NCI-H1930 (cell line): ENCODE measurements at regions not wholly inside any gene's neighbourhood (a gene's known extent, or its start where the extent isn't known, plus 50 kb on each side); places are given as distances from the start of the nearest gene placed in this dataset.

Source experiments
- DNase-seq, 2 experiments: peaks; one replicate each; lab custom pipeline; 2025; lab: John Stamatoyannopoulos, UW

GRCh38 chr12:47560415-47560814 lies 145.4 kb downstream of the RPAP3 start:
- DNase-seq, result no peak

DNA sequence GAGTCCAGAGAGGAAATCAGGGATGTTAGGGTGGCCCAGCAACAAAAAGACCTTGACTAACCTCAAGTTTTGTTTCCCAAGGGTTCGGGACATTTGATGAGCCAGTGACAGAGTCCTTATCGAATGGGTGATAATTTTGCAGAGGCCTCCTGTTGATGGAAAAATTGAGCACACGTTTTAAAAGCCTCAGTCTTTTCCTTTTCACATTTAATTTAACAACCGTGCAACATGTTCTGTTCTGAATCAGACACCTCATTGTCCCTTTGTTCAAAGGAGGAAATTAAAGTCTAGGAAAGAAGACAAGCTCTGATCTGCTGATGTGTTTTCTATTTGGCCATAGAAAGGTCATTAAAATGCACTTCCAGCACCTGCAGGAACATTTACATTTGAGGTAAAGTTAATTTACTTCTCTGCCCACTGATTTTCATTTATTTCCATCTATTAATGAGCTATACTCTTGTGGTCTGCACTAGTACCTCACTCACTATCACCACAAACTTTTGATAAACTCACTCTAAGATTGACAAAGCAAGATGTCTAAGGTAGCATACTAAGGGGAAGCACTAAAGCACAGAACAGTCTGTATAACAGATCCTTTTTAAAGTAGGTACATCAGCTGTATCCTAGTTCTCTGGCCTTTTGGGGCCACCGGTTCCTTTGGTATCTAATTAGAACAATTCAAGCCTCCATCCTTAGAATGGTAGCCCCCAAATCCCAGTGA lies 147.0 kb downstream of the RPAP3 start:
- no peak for DNase-seq

- DNase-seq, result no peak
These were observed 148.4 kb downstream of the RPAP3 start for GRCh38 chr12:47557386-47557785.

GRCh38 chr12:47556261-47557030 lies 149.4 kb downstream of the RPAP3 start:
- DNase-seq, result no peak

- no peak for DNase-seq
These were observed 151.7 kb downstream of the RPAP3 start for GRCh38 chr12:47554046-47554653.

DNA sequence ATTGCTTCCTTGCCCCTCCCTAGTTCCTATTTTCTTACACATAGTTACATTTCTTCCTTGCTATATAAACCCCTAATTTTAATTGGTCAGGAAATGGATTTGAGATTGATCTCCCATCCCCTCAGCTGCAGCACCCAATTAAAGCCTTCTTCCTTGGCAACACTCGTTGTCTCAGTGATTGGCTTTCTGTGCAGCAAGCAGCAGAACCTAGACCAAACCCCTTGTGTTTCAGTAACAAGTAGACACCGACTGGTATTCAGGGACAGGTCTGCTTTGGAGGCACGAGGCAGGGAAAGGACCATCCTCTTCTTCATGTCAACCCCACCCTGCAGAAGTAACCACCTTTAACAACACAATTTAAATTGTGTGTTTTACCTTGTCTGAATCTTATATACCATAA lies 152.6 kb downstream of the RPAP3 start:
- DNase-seq, result no peak

DNA sequence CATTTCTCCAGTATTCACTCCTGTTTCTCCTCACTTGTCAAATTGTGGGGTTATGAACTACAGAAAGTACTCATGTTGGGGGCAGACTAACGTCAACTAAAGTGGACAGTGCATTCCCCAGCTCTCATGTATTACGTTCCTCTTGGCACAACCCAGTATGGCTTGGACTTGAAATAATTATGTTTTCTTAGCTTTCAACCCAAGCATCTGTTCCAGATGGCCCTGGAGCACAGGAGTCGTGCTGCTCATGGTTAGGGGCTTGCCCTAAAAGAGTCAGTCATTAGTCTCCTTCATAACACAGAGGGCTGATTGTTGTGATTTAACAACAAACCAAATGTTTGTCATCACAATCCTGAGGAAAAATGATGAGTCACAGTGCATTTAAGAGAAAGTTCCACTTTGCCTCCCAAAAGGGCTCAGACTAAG lies 154.4 kb downstream of the RPAP3 start:
- DNase-seq, result no peak

- DNase-seq, result no peak
These were observed 156.6 kb downstream of the RPAP3 start for GRCh38 chr12:47549258-47549657.

DNA sequence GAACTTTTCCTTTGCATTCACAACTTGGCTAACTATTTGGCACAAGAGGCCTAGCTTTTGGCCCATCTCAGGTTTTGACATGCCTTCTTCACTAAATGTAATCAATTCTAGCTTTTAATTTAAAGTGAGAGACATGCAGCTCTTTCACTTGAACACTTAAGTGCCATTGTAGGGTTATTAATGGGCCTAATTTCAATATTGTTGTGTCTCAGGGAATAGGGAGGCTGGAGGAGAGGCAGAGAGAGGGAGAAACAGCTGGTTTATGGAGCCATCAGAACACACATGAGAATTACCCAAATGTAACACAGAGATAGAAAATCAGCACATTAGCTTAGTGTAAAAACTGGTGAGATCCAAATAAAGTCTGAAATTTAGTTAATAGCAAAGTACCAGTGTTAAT lies 157.4 kb downstream of the RPAP3 start:
- no peak for DNase-seq

- DNase-seq, result no peak
These were observed 158.8 kb downstream of the RPAP3 start for GRCh38 chr12:47547077-47547476.

DNA sequence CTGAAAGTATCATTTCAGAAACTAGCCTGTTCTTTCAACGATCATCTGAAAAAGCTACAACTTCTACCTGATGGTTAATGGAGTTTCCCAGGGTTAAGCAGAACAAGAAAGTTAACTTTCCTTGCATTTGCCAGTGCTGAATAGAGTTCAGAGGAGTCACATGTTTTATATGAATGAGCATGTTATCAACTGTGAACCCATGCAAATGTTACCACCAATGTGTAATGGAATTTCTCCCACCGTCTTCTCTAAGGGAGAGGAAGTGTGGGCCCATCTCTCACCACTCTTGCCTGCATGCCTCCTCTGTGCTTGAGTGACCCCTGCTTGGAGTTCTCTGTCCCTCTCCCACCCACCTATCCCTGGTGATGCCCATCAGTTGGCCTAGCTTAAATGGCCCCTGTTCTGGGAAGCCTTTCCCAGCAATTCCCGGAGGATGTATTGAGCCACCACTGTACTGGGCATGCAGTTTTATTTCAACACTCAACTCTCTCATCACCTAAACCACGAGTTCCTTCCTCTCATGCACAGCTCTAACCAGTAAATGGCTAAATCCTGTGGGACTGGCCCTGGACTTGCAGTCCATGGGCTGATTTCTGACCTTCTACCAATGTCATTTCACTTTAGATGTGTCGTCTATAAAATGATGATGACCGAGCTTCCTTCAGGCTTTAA lies 159.8 kb downstream of the RPAP3 start:
- no peak for DNase-seq

- no peak for DNase-seq
These were observed 171.1 kb downstream of the RPAP3 start for GRCh38 chr12:47534695-47535094.

GRCh38 chr12:47530050-47530449 lies 175.8 kb downstream of the RPAP3 start:
- DNase-seq, result no peak

DNA sequence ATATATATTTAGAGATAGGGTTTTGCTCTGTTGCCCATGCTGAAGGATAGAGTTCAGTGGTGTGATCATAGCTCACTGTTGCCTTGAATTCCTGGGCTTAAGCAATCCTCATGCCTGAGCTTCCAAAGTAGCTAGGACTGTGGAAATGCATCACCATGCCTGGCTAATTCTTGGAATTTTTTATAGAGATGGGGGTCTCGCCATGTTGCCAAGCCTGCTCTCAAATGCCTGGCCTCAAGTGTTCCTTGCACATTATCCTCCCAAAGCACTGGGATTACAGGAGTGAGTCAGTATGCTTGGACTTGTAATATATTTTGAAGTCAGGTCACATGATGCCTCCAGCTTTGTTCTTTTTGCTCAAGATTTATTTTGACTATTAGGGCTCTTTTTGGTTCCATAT lies 178.0 kb downstream of the RPAP3 start:
- no peak for DNase-seq

DNA sequence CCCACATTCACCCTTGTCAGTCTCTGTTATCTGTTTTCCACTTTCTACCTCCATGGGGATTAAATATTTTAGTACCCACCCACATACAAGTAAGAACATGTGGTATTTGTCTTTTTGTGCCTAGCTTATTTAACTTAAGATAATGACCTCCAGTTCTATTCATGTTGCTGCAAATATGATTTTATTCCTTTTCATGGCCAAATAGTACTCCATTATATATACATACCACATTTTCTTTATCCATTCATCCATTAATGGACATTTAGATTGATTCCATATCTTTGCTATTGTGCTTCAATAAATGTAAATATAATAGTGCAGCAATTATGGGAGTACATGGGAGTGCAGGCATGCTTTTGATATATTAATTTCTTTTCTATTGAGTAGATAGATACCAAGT lies 185.8 kb downstream of the RPAP3 start:
- DNase-seq, result no peak

DNA sequence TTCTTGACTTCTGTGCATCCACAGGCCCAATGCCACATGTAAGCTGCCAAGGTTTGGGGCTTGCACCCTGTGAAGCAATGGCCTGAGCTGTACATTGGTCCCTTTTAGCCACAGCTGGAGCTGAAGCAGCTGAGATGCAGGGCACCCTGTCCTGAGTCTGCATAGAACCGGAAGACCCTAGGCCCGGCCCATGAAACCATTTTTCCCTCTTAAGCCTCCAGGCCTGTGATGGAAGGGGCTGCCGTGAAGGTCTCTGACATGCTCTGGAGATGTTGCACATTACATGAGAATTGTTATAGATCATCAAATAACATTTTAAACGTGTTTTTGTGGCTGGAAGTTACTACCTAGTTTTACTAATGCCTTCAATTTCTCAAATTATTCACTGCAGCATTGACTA lies 188.7 kb downstream of the RPAP3 start:
- no peak for DNase-seq

DNA sequence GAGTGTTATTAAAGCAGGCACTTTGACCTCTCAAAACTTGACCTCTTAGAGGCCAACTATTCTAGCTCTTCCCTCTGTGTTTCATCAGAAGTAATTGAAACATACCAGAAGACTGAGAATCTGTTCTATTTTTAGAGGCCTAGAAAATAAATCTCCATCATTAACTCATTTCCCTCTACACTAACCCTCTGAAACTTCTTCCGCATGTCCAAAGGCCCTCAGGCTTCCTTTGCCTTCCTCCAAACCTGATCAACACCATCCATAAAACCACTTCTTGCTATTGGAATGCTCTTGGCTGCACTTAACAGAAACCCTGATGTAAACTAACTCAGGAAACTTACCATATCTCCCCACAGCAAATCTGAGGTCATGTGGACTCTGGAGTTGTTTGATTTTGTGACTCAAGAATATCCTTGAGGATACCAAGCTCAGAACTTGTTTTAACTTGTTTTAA lies 196.4 kb downstream of the RPAP3 start:
- DNase-seq, result no peak

- DNase-seq, result no peak
These were observed 198.6 kb downstream of the RPAP3 start for GRCh38 chr12:47507221-47507620.

GRCh38 chr12:47504775-47505446 lies 200.9 kb downstream of the RPAP3 start:
- DNase-seq, result no peak

DNA sequence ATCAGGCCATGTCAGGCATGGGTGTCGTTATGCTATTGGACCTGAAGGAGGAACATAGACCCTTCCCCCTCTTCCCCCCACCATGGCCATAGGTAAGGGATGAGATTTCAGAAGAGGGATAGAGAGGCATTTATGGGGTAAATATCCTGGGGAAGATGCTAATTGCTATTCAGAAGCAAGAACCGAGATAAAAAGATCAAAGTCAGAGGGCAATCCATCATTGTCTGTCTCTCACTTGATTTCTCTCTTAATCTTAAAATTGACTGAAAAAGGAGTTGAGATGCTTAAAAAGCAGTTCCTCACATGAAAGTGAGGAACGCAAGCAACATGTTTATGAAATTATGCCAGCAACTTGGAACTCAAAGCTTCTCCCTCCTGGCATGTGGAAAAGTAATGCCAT lies 212.0 kb downstream of the RPAP3 start:
- no peak for DNase-seq

GRCh38 chr12:47491516-47492305 lies 214.1 kb downstream of the RPAP3 start:
- DNase-seq, result no peak
